H1 (cell line): ENCODE measurements at regions not wholly inside any gene's neighbourhood (a gene's known extent, or its start where the extent isn't known, plus 50 kb on each side); places are given as distances from the start of the nearest gene placed in this dataset.

ENCODE experiments used
- CEBPB ChIP-seq: IDR thresholded peaks from 2 replicates; pipeline ENCODE4 v1.6.1; 2012; ENCODE audit warnings: low read depth, low read length
- KDM1A ChIP-seq: fragments of 200-600, 300-600 bp; sonication (generic); IDR thresholded peaks from 2 replicates; pipeline ENCODE4 v1.7.1; 2016; ENCODE audit warnings: mild to moderate bottlenecking, low read length, borderline replicate concordance
- SRF ChIP-seq: IDR thresholded peaks from 2 replicates; pipeline ENCODE4 v1.6.1; 2011; ENCODE audit warnings: mild to moderate bottlenecking, low read depth, low read length, moderate library complexity
- TF ChIP-seq, protein P1 (sequence below): IDR thresholded peaks from 2 replicates; pipeline ENCODE4 v1.6.1; 2012; ENCODE audit warnings: inconsistent platforms

DNA sequence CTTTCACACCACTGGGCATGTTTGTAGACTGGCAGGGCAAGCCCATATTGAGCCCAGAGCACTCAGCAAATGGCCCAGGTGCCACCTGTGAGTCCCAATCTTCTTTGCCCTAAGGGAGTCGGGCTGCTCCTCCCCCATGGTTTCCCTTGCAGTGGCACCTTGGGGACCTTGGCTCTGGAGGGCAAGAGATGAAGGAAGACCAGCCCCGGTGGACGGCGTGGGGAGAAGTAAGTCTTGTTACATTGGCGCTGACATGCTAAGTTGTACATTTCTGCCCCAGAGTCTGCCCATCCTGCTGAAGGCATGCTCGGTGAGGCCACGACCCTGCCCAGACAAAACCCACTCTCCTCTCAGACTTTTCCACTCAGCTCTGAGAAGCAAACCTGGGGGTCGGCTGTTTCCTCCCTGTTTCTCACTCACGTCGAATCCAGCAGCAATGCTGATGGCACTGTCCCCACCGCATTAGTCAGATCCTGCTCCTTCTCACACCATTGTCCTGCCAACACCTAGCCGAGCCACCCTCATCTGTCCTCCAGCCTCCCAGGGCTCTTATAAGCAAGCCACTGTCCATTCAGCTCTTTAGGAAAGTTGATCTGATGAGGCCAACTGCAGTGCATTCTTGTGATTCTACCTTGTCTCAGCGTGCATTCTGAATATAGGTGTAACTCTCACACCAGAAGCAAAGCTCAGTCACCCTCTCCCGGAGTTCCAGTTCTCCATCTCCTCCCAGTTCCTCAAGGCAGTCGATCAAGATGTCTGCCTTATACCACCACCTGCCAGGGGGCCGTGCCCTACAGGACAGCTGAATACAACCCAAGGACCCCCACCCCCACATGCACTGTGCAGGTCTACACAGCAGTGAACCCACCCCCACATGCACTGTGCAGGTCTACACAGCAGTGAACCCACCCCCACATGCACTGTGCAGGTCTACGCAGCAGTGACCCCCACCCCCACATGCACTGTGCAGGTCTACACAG, 827.1 kb downstream of the TBC1D22A start (continued):
- TF ChIP-seq, protein P1, sequence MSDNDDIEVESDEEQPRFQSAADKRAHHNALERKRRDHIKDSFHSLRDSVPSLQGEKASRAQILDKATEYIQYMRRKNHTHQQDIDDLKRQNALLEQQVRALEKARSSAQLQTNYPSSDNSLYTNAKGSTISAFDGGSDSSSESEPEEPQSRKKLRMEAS: no peak
- no peak for TF ChIP-seq KDM1A
- no peak for TF ChIP-seq SRF
- no peak for TF ChIP-seq CEBPB
